NCI-H82 treated with DMSO at 0.1 percent for 48 hours (cell line): ENCODE measurements at regions not wholly inside any gene's neighbourhood (a gene's known extent, or its start where the extent isn't known, plus 50 kb on each side); places are given as distances from the start of the nearest gene placed in this dataset.

Experiments
- DNase-seq: peaks from one replicate; lab custom pipeline; 2025; ENCODE audit not compliant: unreplicated experiment; lab: John Stamatoyannopoulos, UW

GRCh38 chr1:58993403-58993802 is 209.6 kb upstream of the JUN start:
- DNase-seq = no peak

GRCh38 chr1:58994664-58995063 is 210.8 kb upstream of the JUN start:
- DNase-seq = no peak

- no peak for DNase-seq
These were observed 212.7 kb upstream of the JUN start for GRCh38 chr1:58996341-58997059.

- no peak for DNase-seq
These were observed 213.2 kb upstream of the JUN start for GRCh38 chr1:58997060-58997411.

GRCh38 chr1:58997637-58998036 is 213.8 kb upstream of the JUN start:
- DNase-seq = no peak

- no peak for DNase-seq
These were observed 215.8 kb upstream of the JUN start for GRCh38 chr1:58999676-59000075.

- DNase-seq = no peak
These were observed 220.9 kb upstream of the JUN start for GRCh38 chr1:59004755-59005154.

GRCh38 chr1:59005491-59006288 is 221.8 kb upstream of the JUN start:
- no peak for DNase-seq

- no peak for DNase-seq
These were observed 222.4 kb upstream of the JUN start for GRCh38 chr1:59006289-59006658.

GRCh38 chr1:59006932-59007331 is 223.1 kb upstream of the JUN start:
- DNase-seq = no peak

- DNase-seq = no peak
These were observed 223.6 kb upstream of the JUN start for GRCh38 chr1:59007429-59007819.

GRCh38 chr1:59007820-59008598 is 224.2 kb upstream of the JUN start:
- no peak for DNase-seq

- no peak for DNase-seq
These were observed 224.9 kb upstream of the JUN start for GRCh38 chr1:59008599-59009347.

- DNase-seq = no peak
These were observed 227.8 kb upstream of the JUN start for GRCh38 chr1:59011663-59012062.

GRCh38 chr1:59012378-59012777 is 228.5 kb upstream of the JUN start:
- DNase-seq = no peak

GRCh38 chr1:59013276-59013927 is 229.6 kb upstream of the JUN start:
- no peak for DNase-seq

GRCh38 chr1:59013928-59014279 is 230.1 kb upstream of the JUN start:
- DNase-seq = no peak

- no peak for DNase-seq
These were observed 231.0 kb upstream of the JUN start for GRCh38 chr1:59014827-59015226.

GRCh38 chr1:59015708-59016107 is 231.9 kb upstream of the JUN start:
- DNase-seq = no peak

GRCh38 chr1:59016390-59016789 is 232.5 kb upstream of the JUN start:
- DNase-seq = no peak
